Fibroblast of mammary gland (primary cell): ENCODE measurements at regions not wholly inside any gene's neighbourhood (a gene's known extent, or its start where the extent isn't known, plus 50 kb on each side); places are given as distances from the start of the nearest gene placed in this dataset.
A peak's percentile ranks its signal among the peaks of the same experiment; 100 is the strongest.

Experiments
- DNase-seq: peaks from one replicate; pipeline ENCODE4 v3.0.0-alpha.2; 2010; ENCODE audit warnings: low read depth
- H3K4me3 ChIP-seq: 2 replicates; pipeline ENCODE4 v1.5.1; 2011; ENCODE audit warnings: low read depth, mild to moderate bottlenecking, low read length, moderate library complexity; ENCODE audit not compliant: control insufficient read depth
- TF ChIP-seq, protein P1 (sequence below): conservative IDR thresholded peaks from 2 replicates; pipeline ENCODE4 v1.5.1; 2011; ENCODE audit warnings: low read depth, low read length, inconsistent platforms; ENCODE audit not compliant: control insufficient read depth, insufficient read depth

DNA sequence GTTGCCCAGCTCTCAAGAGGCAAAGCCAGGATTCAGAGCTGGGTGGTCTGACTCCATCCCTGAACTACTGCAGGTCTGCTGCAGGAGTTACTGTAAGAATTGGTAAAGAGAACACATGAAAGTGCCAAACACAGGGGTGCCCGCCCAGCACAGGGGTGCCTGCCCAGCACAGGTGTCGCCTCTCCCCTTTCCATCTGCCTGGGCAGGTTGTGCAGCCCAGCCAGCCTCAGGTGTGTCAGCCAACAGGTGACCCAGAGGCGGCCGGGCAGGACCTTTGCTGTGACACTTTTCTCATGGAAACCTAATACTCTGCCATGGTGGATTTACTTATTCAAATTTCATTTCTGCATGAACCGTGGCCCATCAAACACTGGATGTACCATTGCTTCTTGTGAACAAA, 289.7 kb upstream of the IRX4 start:
- H3K4me3 ChIP-seq, result no peak overlapping the region
- DNase-seq, result no peak
- TF ChIP-seq, protein P1, sequence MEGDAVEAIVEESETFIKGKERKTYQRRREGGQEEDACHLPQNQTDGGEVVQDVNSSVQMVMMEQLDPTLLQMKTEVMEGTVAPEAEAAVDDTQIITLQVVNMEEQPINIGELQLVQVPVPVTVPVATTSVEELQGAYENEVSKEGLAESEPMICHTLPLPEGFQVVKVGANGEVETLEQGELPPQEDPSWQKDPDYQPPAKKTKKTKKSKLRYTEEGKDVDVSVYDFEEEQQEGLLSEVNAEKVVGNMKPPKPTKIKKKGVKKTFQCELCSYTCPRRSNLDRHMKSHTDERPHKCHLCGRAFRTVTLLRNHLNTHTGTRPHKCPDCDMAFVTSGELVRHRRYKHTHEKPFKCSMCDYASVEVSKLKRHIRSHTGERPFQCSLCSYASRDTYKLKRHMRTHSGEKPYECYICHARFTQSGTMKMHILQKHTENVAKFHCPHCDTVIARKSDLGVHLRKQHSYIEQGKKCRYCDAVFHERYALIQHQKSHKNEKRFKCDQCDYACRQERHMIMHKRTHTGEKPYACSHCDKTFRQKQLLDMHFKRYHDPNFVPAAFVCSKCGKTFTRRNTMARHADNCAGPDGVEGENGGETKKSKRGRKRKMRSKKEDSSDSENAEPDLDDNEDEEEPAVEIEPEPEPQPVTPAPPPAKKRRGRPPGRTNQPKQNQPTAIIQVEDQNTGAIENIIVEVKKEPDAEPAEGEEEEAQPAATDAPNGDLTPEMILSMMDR, result no peak

DNA sequence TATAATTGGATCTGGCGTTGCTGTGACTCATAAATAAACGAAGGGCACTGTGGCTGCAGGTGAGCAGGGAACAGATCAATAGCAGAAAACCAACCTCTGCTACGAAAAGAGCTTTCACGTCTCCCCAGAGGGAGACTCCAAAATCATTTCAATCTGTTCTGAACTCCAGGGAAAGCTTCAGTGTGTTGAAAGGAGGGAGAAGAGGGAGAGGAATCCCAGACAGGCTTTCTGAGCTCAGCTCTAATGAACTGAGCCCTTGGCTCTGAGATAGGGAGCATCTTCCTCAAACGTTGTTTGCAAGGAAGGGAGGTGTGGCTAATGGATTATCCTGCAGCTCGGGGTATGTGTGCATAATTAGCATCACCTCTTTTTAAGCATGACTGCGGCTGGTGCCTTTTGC, 288.0 kb upstream of the IRX4 start:
- TF ChIP-seq, protein P1, result no peak
- no peak overlapping the region for H3K4me3 ChIP-seq
- DNase-seq, result no peak

DNA sequence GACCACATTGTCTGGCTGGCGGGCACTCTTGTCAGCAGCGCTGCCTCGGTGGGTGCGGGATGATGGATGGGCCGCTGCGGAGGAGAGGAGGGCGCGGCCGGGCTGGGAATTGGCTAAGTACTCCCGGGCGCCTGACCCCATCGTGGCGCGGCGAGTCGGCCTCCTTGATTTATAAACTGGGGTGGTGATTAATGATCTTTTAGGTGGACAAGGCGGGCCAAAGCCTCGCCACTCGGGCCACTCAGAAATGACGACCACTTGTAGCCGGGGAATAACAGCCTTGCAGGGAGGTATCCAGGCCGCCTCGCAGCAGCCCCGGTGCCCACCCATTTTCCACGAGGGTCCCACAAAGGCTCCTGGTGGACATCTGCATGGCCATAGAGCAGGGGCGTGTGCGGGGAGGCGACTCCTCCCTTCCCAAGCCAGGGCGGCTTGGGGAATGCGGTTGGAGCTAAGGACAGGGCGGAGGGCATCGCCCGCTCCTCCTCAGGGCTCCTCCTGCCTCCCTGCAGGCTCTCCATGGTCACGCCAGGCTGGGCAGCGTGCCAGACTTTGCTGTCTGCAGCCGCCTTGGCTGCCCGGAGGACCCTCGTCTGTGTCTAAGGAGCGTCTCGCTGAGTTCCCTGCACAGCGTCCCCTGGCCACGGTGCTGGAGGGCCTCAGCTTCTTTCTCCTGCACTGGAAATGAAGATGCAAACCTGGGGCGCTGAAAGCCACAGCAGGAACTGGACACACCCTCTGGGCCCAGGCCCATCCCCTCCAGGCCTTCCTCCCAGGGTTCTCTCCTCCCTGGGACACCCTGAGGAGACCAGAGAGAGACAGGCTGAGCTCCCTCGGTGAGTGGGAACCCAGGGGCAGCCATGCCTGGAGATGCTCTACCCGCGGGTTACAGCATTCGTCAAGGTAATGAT, 287.4 kb upstream of the IRX4 start:
- TF ChIP-seq, protein P1, result no peak
- H3K4me3 ChIP-seq, result no peak overlapping the region
- no peak for DNase-seq

DNA sequence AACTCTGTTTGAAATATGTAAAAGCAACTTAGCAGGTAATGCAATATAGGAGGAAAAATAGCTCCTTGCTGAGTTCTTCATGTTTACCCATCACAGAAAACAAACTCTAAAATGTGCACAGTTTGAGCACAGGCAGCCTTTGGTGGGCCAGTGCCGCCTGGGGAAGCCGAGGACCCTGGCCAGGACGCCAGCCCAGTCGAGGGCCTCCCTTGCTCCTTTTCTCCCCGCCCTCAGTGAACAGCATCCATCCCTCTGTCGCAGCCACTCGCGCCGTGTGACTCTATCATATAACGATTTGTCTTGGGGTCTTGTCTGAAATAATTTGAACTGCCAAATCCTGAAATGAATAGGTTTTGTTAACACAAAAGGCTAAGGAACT, 286.7 kb upstream of the IRX4 start:
- TF ChIP-seq, protein P1, result no peak
- no peak overlapping the region for H3K4me3 ChIP-seq
- DNase-seq, result no peak

DNA sequence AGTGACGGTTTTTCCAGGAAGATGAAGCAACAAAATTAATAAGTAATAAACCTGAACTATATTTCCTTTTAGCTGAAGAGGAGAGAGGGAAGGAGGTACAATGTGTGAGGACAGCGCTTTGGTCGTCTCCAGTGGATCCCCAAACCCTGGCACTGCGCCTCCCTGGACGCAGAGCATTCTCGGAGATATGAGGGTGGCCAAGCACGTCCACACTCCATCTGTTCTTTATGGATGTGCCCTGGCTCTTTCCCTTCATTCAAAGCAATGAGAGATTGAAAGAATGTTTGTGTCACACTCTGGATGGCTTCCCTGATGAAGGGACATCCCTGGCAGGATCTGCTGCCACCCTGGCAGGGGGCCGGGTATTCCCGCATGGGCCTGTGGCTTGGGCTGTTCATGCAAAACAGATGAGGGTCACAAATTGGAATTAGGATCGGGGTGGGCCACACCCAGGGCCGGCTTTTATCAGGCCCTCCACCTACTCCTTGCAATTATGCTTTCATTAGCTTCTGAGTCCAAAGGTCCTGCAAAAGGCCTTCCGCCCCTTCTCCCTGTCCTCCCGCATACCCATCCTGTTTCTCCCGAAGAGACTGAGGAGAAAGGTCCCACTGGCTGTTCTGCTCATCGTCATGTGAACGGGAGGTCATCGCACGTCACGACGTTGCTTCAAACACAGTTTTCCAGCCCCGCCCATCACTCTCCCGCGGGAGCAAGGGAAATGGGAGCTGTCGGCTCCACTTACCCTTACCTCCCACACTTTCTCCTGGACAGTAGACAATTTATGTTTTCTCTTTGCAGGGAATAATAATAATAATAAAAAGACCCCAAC, 286.1 kb upstream of the IRX4 start:
- TF ChIP-seq, protein P1, result no peak
- DNase-seq, result peak; percentile 14
- no peak overlapping the region for H3K4me3 ChIP-seq

DNA sequence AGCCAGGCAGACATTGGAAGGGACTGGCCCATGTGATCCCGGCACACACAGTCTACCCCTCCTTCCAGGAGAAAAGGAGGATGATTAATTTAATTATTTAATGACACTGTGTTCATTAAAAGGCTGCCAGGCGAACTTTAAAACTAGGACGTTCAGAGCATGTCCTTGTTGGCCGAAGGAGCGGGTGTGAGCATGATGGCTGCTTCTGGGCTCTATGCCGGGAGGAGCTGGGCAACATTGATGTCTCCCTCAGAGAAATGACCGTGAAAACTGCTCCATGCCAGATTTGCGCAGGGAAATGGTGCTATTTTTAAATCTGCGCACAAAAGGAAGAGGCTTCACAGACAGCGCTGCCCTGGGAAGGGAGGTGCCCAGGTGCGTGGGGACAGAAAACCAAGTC, 284.9 kb upstream of the IRX4 start:
- no peak overlapping the region for H3K4me3 ChIP-seq
- TF ChIP-seq, protein P1, result no peak
- DNase-seq, result no peak
